Thyroid gland (tissue), 4 donors: ENCODE measurements at regions not wholly inside any gene's neighbourhood (a gene's known extent, or its start where the extent isn't known, plus 50 kb on each side); places are given as distances from the start of the nearest gene placed in this dataset.

ENCODE experiments used
- DNase-seq, 2 donors: peaks; one replicate each; pipeline ENCODE4 v3.0.0-alpha.2; 2019
- H3K27ac ChIP-seq, 3 donors: fragments of 200-600 bp; sonication (generic); 1 replicate in 2 of 3; 2 replicates in 1 of 3; pipeline ENCODE4 v1.5.1; 2016 to 2019; ENCODE audit warnings: mild to moderate bottlenecking in 1 of 3, moderate library complexity in 1 of 3
- H3K27me3 ChIP-seq: fragments of 200-600 bp; sonication (generic); one replicate; pipeline ENCODE4 v1.5.1; 2019
- H3K36me3 ChIP-seq, 2 donors: fragments of 200-600 bp; sonication (generic); one replicate each; pipeline ENCODE4 v1.5.1; 2016 to 2019
- H3K4me1 ChIP-seq, 2 donors: fragments of 200-600 bp; sonication (generic); one replicate each; pipeline ENCODE4 v1.5.1; 2017 to 2019
- H3K4me3 ChIP-seq, 3 donors: fragments of 200-600 bp; sonication (generic); replicated peaks in 1 of 3; 1 replicate in 2 of 3; 2 replicates in 1 of 3; pipeline ENCODE4 v1.5.1; 2016; ENCODE audit warnings: mild to moderate bottlenecking in 1 of 3
- H3K9me3 ChIP-seq: fragments of 200-600 bp; sonication (generic); one replicate; pipeline ENCODE4 v1.5.1; 2017
- CTCF ChIP-seq, 6 experiments: fragments of 200-600 bp in 3 of 6; fragments of 450-650 bp in 3 of 6; sonication (generic) in 3 of 6; IDR thresholded peaks; one replicate each; pipeline ENCODE4 v1.5.1; 2016 to 2019; ENCODE audit warnings: antibody characterized with exemption in 6 of 6, mild to moderate bottlenecking in 2 of 6, inconsistent platforms in 1 of 6, moderate library complexity in 1 of 6
- POLR2A ChIP-seq, 2 donors: fragments of 450-650 bp; IDR thresholded peaks; one replicate each; pipeline ENCODE4 v1.6.1; 2017; ENCODE audit warnings: antibody characterized with exemption in 2 of 2, mild to moderate bottlenecking in 2 of 2, moderate library complexity in 1 of 2
- WGBS, 2 donors: methylation state at CpG; one replicate each; pipeline ENCODE4 v1.1.5; 2017; 5-methylcytosine and 5-hydroxymethylcytosine counted together
- intact Hi-C: fragments of 100-400 bp; cut with DNase I; formaldehyde crosslinking; loops from one replicate; pipeline ENCODE4 v1.15.1; 2023

- H3K27ac ChIP-seq, result no peak overlapping the region
- H3K4me1 ChIP-seq, result peaks cover 0 to 11% of the 10 kb centered on the region in 2 donors
- no peak overlapping the region for H3K4me3 ChIP-seq
- H3K36me3 ChIP-seq, result no peaks in the 10 kb centered on the region
- H3K27me3 ChIP-seq, result no peaks in the 10 kb centered on the region
- no peaks in the 10 kb centered on the region for H3K9me3 ChIP-seq
- DNase-seq, result no peak
- intact Hi-C loops, result no loop called here
- WGBS, 2 donors, result 93 to 100% methylated on average over 6 of the region's 6 CpGs
- TF ChIP-seq CTCF (IDR thresholded peaks at IDR 0.05) (no peak), POLR2A (IDR thresholded peaks at IDR 0.05) (no peak)
Measured at GRCh38 chr4:22336822-22337221, 179.0 kb downstream of the ADGRA3 start.

GRCh38 chr4:22334155-22334554 lies 181.7 kb downstream of the ADGRA3 start:
- TF ChIP-seq CTCF (IDR thresholded peaks at IDR 0.05) (no peak), POLR2A (IDR thresholded peaks at IDR 0.05) (no peak)

GRCh38 chr4:22324422-22324821 lies 191.4 kb downstream of the ADGRA3 start:
- Histone ChIP-seq H3K9me3 (no peaks in the 10 kb centered on the region), H3K4me3 (no peak overlapping the region), H3K27me3 (no peaks in the 10 kb centered on the region), H3K36me3 (no peaks in the 10 kb centered on the region), H3K27ac (no peak overlapping the region), H3K4me1 (no peaks in the 10 kb centered on the region)
- no peak for DNase-seq
- TF ChIP-seq CTCF (IDR thresholded peaks at IDR 0.05) (no peak), POLR2A (IDR thresholded peaks at IDR 0.05) (no peak)
- WGBS, 2 donors, result 81 to 97% methylated on average over 1 of the region's 1 CpG
- intact Hi-C loops, result no loop called here

More at GRCh38 chr4:22334155-22334554, 181.7 kb downstream of the ADGRA3 start:
- Histone ChIP-seq H3K4me3 (no peak overlapping the region), H3K36me3 (no peaks in the 10 kb centered on the region), H3K9me3 (no peaks in the 10 kb centered on the region), H3K4me1 (peaks cover 0 to 6% of the 10 kb centered on the region in 2 donors), H3K27me3 (no peaks in the 10 kb centered on the region), H3K27ac (no peak overlapping the region)
- intact Hi-C loops, result no loop called here
- 97 to 99% methylated on average over 2 of the region's 2 CpGs for WGBS, 2 donors
- DNase-seq, result no peak

- H3K4me1 ChIP-seq, result no peaks in the 10 kb centered on the region
- H3K36me3 ChIP-seq, result no peaks in the 10 kb centered on the region
- intact Hi-C loops, result no loop called here
- no peaks in the 10 kb centered on the region for H3K27me3 ChIP-seq
- TF ChIP-seq CTCF (IDR thresholded peaks at IDR 0.05) (no peak), POLR2A (IDR thresholded peaks at IDR 0.05) (no peak)
- WGBS, 2 donors, result 85 to 92% methylated on average over 2 of the region's 2 CpGs
- DNase-seq, result no peak
- no peaks in the 10 kb centered on the region for H3K9me3 ChIP-seq
- H3K4me3 ChIP-seq, result no peak overlapping the region
- no peak overlapping the region for H3K27ac ChIP-seq
Measured at GRCh38 chr4:22323691-22324090, 192.2 kb downstream of the ADGRA3 start.

GRCh38 chr4:22322996-22323395 lies 192.9 kb downstream of the ADGRA3 start:
- Histone ChIP-seq H3K4me1 (no peaks in the 10 kb centered on the region), H3K36me3 (no peaks in the 10 kb centered on the region), H3K4me3 (no peak overlapping the region), H3K27me3 (no peaks in the 10 kb centered on the region), H3K9me3 (no peaks in the 10 kb centered on the region), H3K27ac (no peak overlapping the region)
- no peak for TF ChIP-seq CTCF (IDR thresholded peaks at IDR 0.05)
- no peak for TF ChIP-seq POLR2A (IDR thresholded peaks at IDR 0.05)
- DNase-seq, result no peak
- intact Hi-C loops, result no loop called here
- 31 to 81% methylated on average over 1 of the region's 1 CpG for WGBS, 2 donors
